ENCODE measurements at regions not wholly inside any gene's neighbourhood (a gene's known extent, or its start where the extent isn't known, plus 50 kb on each side); places are given as distances from the start of the nearest gene placed in this dataset.

DNA sequence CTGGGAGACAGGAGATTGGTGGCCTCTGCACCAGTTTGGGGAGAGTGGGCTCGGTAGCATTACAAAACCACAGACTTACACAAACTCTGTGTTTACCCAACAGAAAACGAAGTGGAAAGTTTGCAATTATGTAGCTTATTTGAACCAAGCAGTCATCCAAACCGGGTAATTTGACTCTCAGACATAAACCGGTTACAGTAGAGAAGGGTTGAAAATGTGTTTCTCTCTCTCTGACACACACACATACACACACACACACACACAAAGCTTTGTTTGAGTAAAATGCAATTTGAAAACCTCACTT lies 97.1 kb upstream of the ZNF608 start:
- TF ChIP-seq, protein P1, sequence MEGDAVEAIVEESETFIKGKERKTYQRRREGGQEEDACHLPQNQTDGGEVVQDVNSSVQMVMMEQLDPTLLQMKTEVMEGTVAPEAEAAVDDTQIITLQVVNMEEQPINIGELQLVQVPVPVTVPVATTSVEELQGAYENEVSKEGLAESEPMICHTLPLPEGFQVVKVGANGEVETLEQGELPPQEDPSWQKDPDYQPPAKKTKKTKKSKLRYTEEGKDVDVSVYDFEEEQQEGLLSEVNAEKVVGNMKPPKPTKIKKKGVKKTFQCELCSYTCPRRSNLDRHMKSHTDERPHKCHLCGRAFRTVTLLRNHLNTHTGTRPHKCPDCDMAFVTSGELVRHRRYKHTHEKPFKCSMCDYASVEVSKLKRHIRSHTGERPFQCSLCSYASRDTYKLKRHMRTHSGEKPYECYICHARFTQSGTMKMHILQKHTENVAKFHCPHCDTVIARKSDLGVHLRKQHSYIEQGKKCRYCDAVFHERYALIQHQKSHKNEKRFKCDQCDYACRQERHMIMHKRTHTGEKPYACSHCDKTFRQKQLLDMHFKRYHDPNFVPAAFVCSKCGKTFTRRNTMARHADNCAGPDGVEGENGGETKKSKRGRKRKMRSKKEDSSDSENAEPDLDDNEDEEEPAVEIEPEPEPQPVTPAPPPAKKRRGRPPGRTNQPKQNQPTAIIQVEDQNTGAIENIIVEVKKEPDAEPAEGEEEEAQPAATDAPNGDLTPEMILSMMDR (IDR thresholded peaks at IDR 0.05; ENCODE audit: low read depth, low read length, missing control alignments) = no peak
- DNase-seq (ENCODE audit: extremely low read depth, low read depth) = no peak
- no peak overlapping the region for H3K4me3 ChIP-seq (replicated peaks; ENCODE audit: low read depth, low read length)

DNA sequence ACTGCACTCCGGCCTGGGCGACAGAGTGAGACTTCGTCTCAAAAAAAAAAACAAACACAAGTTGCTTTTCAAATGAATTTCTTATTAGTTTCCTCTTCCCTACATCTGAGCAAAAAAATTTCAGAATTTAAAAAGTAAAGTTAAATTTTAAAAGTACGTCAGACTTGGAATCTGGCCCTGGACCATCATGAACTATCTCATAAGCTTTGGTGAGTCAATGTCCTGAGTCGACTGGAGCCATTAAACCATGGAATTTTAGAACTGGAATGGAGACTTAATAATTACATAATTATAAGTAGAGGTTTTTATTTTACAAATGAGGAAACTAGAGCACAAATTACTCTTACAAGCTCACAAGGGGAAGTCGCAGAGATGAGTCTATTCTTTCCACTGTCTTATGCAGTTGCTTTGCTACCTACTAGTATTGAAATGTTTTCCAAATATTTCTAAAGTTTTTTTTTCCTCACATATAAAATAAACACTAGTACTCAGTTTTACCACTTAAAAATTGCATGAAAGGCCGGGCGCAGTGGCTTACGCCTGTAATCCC lies 98.0 kb upstream of the ZNF608 start:
- H3K4me3 ChIP-seq (replicated peaks; ENCODE audit: low read depth, low read length) = no peak overlapping the region
- TF ChIP-seq, protein P1 (IDR thresholded peaks at IDR 0.05; ENCODE audit: low read depth, low read length, missing control alignments) = no peak
- no peak for DNase-seq (ENCODE audit: extremely low read depth, low read depth)

DNA sequence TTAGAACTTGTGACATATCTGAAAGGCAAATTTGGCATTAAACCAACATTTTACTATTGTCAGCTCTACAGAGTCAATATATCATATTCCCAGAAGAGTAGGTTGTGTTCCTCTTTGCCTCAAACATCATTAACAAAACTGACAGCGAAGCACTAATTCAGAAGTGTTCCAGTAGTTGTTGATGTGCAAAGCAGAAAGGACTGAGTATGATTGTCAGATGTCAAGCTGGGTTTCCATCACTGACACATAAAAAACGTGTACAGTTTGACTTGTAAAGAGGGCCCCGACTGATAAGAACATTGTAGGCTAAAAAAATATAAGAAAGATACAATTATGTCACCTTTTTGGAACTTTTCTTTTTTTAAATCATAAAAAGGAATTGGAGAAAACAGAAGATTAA lies 101.5 kb upstream of the ZNF608 start:
- DNase-seq (ENCODE audit: extremely low read depth, low read depth) = no peak
- TF ChIP-seq, protein P1 (IDR thresholded peaks at IDR 0.05; ENCODE audit: low read depth, low read length, missing control alignments) = no peak
- H3K4me3 ChIP-seq (replicated peaks; ENCODE audit: low read depth, low read length) = no peak overlapping the region

- DNase-seq (ENCODE audit: extremely low read depth, low read depth) = no peak
- H3K4me3 ChIP-seq (replicated peaks; ENCODE audit: low read depth, low read length) = no peak overlapping the region
- TF ChIP-seq, protein P1 (IDR thresholded peaks at IDR 0.05; ENCODE audit: low read depth, low read length, missing control alignments) = no peak
These were observed 103.3 kb upstream of the ZNF608 start for GRCh38 chr5:124849774-124850173.

GRCh38 chr5:124856726-124857125 lies 110.3 kb upstream of the ZNF608 start:
- no peak overlapping the region for H3K4me3 ChIP-seq (replicated peaks; ENCODE audit: low read depth, low read length)
- TF ChIP-seq, protein P1 (IDR thresholded peaks at IDR 0.05; ENCODE audit: low read depth, low read length, missing control alignments) = no peak
- DNase-seq (ENCODE audit: extremely low read depth, low read depth) = no peak

DNA sequence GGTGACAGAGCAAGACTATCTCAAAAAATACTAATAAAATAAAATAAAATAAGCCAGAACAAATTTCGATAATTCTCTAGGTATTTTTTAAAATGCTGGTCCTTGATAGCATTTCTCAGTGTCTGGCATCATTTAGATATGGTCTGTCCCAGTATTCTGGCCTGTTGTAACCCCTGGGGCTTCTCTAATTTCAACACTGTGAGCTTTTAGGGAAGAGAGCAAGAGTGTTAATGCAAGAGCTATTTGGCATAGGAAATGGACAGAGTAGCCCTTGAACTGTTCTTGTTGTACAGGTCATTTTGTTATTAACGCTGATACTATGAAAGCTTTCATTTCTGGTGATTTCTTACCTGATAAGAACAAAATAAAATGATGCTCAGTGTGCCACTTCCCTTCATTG lies 112.2 kb upstream of the ZNF608 start:
- no peak for DNase-seq (ENCODE audit: extremely low read depth, low read depth)
- TF ChIP-seq, protein P1 (IDR thresholded peaks at IDR 0.05; ENCODE audit: low read depth, low read length, missing control alignments) = no peak

DNA sequence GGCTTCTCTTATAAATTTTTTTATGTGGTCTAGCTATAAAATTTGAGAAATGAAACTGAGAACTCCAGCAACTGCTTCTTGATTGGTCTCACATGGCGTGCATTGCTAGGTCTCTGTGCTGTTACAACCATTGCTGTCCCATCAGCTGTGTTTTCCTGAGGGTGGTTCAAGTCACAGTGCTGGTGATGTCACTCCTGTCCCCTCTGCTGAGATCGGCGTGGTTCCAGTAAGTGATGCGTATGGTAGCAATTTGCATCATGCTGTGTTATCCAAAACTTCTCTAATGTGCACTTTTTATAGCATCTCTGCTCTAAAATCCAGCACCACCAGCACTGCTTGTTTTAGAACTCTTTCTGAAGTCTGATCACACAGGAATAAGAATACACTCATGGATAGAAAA lies 112.6 kb upstream of the ZNF608 start:
- peak; percentile 30 for DNase-seq (ENCODE audit: extremely low read depth, low read depth)
- TF ChIP-seq, protein P1 (IDR thresholded peaks at IDR 0.05; ENCODE audit: low read depth, low read length, missing control alignments) = no peak
- no peak overlapping the region for H3K4me3 ChIP-seq (replicated peaks; ENCODE audit: low read depth, low read length)

More for the DNA sequence above, 112.2 kb upstream of the ZNF608 start:
- H3K4me3 ChIP-seq (replicated peaks; ENCODE audit: low read depth, low read length) = no peak overlapping the region
